Panc1 (cell line): ENCODE measurements at regions not wholly inside any gene's neighbourhood (a gene's known extent, or its start where the extent isn't known, plus 50 kb on each side); places are given as distances from the start of the nearest gene placed in this dataset.

Experiments used
- ATAC-seq: fragments of 200-7000 bp; cut with Tn5 transposase; 2 replicates; pipeline ENCODE4 v1.9.1; 2020; ENCODE audit warnings: mild to moderate bottlenecking, moderate library complexity
- BruUV-seq: library from RNA; stranded (reverse); fragments of 400-500 nt; replicated peaks from 2 replicates; lab custom pipeline; 2021; lab: Mats Ljungman, UMichigan
- CTCF ChIA-PET: fragments of 300-600 bp; sonication (Branson Sonifier 250); formaldehyde crosslinking; loops from one replicate; lab custom pipeline; 2022; ENCODE audit warnings: antibody characterized with exemption; lab: Charles Lee
- POLR2A ChIA-PET: fragments of 300-600 bp; sonication (Branson Sonifier 250); formaldehyde crosslinking; loops from one replicate; lab custom pipeline; 2022; ENCODE audit warnings: antibody characterized with exemption; lab: Charles Lee
- DNase-seq: peaks from one replicate; pipeline ENCODE4 v3.0.0-alpha.2; 2010; ENCODE audit warnings: low read depth, low spot score
- H3K27ac ChIP-seq: 2 replicates; pipeline ENCODE4 v1.5.1; 2011; ENCODE audit warnings: mild to moderate bottlenecking, low read length, inconsistent platforms
- H3K27me3 ChIP-seq: fragments of 200-500 bp; sonication (Bioruptor generic); 2 replicates; pipeline ENCODE4 v1.6.0; 2014; ENCODE audit warnings: low read length, inconsistent platforms; ENCODE audit not compliant: control insufficient read depth, insufficient read depth
- H3K36me3 ChIP-seq: fragments of 200-500 bp; sonication (Bioruptor generic); 2 replicates; pipeline ENCODE4 v1.5.1; 2014; ENCODE audit warnings: inconsistent platforms, mild to moderate bottlenecking, low read length, moderate library complexity; ENCODE audit not compliant: control insufficient read depth, insufficient read depth
- H3K4me1 ChIP-seq: 2 replicates; pipeline ENCODE4 v1.5.1; 2011; ENCODE audit warnings: inconsistent platforms, mild to moderate bottlenecking, low read length, moderate library complexity; ENCODE audit not compliant: control insufficient read depth, insufficient read depth
- H3K4me3 ChIP-seq, 2 experiments: 2 replicates each; pipeline ENCODE4 v1.5.1; 2011 to 2012; ENCODE audit warnings: low read depth in 2 of 2, low read length in 2 of 2, mild to moderate bottlenecking in 2 of 2, inconsistent platforms in 1 of 2, moderate library complexity in 1 of 2
- H3K9me3 ChIP-seq: fragments of 200-500 bp; sonication (Bioruptor generic); 2 replicates; pipeline ENCODE4 v1.5.1; 2014; ENCODE audit warnings: low read depth, mild to moderate bottlenecking, inconsistent platforms, low read length, moderate library complexity; ENCODE audit not compliant: control insufficient read depth, insufficient read depth
- CTCF ChIP-seq: fragments of 450-650 bp; IDR thresholded peaks from 2 replicates; pipeline ENCODE4 v1.5.1; 2017; ENCODE audit warnings: mild to moderate bottlenecking
- POLR2AphosphoS5 ChIP-seq: IDR thresholded peaks from 2 replicates; pipeline ENCODE4 v1.6.1; 2012; ENCODE audit warnings: mild to moderate bottlenecking, low read depth, low read length, moderate library complexity
- REST ChIP-seq, 2 experiments: IDR thresholded peaks; 2 replicates each; pipeline ENCODE4 v1.6.1; 2011 to 2012; ENCODE audit warnings: low read depth in 2 of 2, control low read depth in 1 of 2, low read length in 1 of 2, mild to moderate bottlenecking in 1 of 2, moderate library complexity in 1 of 2; ENCODE audit not compliant: insufficient read depth in 1 of 2
- SIN3A ChIP-seq: IDR thresholded peaks from 2 replicates; pipeline ENCODE4 v1.6.1; 2012; ENCODE audit warnings: low read depth, mild to moderate bottlenecking, low read length, moderate library complexity, borderline replicate concordance; ENCODE audit not compliant: insufficient read depth
- TCF7L2 ChIP-seq: IDR thresholded peaks from 2 replicates; pipeline ENCODE4 v1.6.1; 2011; ENCODE audit warnings: mild to moderate bottlenecking, low read depth, low read length, inconsistent platforms
- in situ Hi-C: cut with HindIII; loops from 2 replicates; pipeline ENCODE4 v1.10.0; 2016; ENCODE audit warnings: low sequenced_read_pairs, low pct_unique_long_range_greater_than_20kb
- intact Hi-C: fragments of 100-400 bp; cut with micrococcal nuclease; formaldehyde crosslinking; loops from one replicate; pipeline ENCODE4 v1.10.0; 2022; ENCODE audit not compliant: unreplicated experiment

- in situ Hi-C loops (no loop called here), intact Hi-C loops (no loop called here)
- POLR2A ChIA-PET = no interaction called here
- Histone ChIP-seq H3K9me3 (no peaks in the 10 kb centered on the region), H3K36me3 (no peaks in the 10 kb centered on the region), H3K4me1 (no peaks in the 10 kb centered on the region), H3K4me3 (no peak overlapping the region), H3K27me3 (peaks cover 14% of the 10 kb centered on the region), H3K27ac (no peak overlapping the region)
- DNase-seq = no peak
- no peak for ATAC-seq
- CTCF ChIA-PET = interaction anchor here (0.7 kb wide), 1 partner anchor 102 kb away, joined by 3 read pairs; no protein-coding TSS in a partner anchor
- BruUV-seq = no TSS peak
- TF ChIP-seq SIN3A = no peak
- no peak for TF ChIP-seq CTCF
- no peak for TF ChIP-seq TCF7L2
- TF ChIP-seq REST (IDR thresholded peaks at IDR 0.05; ENCODE audit: insufficient read depth in 1 of 2, low read depth in 2 of 2, low read length in 1 of 2) = no peak
- TF ChIP-seq POLR2AphosphoS5 = no peak
Measured at GRCh38 chr1:30277911-30278310, 445.5 kb downstream of the MATN1 start.

GRCh38 chr1:30277415-30277814, 446.0 kb downstream of the MATN1 start:
- Histone ChIP-seq H3K4me3 (no peak overlapping the region), H3K27me3 (peaks cover 14% of the 10 kb centered on the region), H3K9me3 (no peaks in the 10 kb centered on the region), H3K36me3 (no peaks in the 10 kb centered on the region), H3K27ac (no peak overlapping the region), H3K4me1 (no peaks in the 10 kb centered on the region)
- intact Hi-C loops (no loop called here), in situ Hi-C loops (no loop called here)
- ATAC-seq (no peak), DNase-seq (no peak)
- no TSS peak for BruUV-seq
- TF ChIP-seq TCF7L2 (no peak), CTCF (no peak), REST (IDR thresholded peaks at IDR 0.05; ENCODE audit: insufficient read depth in 1 of 2, low read depth in 2 of 2, low read length in 1 of 2) (no peak), SIN3A (no peak), POLR2AphosphoS5 (no peak)
- ChIA-PET CTCF (interaction anchor here (0.7 kb wide), 1 partner anchor 103 kb away, joined by 3 read pairs; no protein-coding TSS in a partner anchor), POLR2A (interaction anchor here (0.6 kb wide), 1 partner anchor 1022 kb away, joined by 3 read pairs; no protein-coding TSS in a partner anchor)
